MV-4-11 (cell line): ENCODE measurements at regions not wholly inside any gene's neighbourhood (a gene's known extent, or its start where the extent isn't known, plus 50 kb on each side); places are given as distances from the start of the nearest gene placed in this dataset.
A peak's percentile ranks its signal among the peaks of the same experiment; 100 is the strongest.

Source experiments
- DNase-seq: peaks from one replicate; lab custom pipeline; 2025; lab: John Stamatoyannopoulos, UW

DNA sequence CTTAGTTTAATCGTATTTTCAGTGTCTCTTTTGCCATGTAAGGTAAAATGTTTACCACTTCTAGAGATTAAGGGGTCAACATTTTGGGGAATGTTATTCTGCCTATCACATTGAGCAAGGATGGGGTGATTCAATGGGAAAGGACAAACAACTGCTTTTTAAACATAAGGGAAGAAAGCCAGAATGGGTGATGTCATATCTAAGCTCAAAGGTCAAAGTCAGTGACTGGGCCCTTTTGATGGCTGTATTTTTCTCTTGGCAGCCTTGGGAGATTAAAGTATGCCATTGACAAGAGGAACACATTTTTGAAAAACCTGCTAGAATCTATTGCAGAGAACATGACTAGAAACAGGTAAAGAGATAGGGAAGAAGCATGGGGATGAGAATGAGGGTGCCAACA, 477.3 kb upstream of the IRAK1BP1 start:
- DNase-seq, result no peak

DNA sequence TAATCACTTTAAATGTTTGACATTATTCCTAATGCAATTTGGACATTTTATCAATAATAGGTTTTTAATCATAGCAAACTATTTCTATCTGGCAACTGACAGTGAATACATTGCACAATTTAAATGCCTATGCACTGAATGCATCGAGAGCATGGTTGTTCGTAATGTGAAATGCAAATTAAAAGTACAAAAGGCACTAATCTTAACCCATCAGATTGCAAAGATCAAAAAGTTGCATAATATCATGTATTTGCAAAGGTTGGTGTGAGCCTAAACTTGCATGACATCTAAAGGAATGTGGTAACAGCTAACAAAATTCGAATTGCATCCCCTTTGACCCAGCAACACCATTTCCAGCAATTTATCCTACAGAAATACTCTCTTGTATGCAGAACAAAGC, 469.9 kb upstream of the IRAK1BP1 start:
- DNase-seq, result no peak

DNA sequence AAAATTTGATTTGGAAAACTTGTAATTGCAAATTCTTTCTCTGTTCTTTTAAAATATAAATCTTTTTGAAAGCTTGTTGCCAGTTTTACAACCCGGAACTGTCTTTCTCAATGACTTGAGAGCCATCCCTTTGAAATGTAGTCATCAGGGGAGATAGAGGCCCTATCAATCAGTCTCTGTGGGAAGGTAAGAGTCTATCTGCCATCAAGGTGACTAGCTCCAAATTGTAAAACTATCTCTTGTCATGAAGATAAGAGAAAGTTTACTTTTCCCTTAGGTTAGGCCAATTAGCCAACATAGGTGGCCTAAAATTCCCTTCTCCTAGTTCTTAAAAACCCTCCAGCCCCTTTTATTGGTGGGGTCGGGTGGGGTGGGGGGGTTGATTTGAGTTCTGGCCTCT, 469.1 kb upstream of the IRAK1BP1 start:
- no peak for DNase-seq

DNA sequence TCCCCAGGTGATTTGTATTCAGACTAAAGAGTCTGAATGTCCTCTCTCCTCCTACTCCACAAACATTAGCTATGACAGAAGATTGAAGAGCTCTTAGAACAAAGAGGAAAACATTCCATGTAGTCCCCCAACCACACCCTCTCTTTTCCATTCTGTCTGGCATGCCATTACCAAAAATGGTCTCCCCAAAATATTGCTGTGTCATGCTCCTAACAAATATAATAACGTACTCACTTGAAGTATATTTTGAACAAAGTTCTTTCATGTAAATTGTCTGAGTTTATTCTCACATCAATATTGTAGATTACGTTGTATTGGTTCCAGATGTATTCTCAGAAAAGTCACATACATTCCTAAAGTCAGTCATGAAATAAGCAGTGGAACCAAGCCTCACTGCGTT, 467.3 kb upstream of the IRAK1BP1 start:
- DNase-seq, result no peak

DNA sequence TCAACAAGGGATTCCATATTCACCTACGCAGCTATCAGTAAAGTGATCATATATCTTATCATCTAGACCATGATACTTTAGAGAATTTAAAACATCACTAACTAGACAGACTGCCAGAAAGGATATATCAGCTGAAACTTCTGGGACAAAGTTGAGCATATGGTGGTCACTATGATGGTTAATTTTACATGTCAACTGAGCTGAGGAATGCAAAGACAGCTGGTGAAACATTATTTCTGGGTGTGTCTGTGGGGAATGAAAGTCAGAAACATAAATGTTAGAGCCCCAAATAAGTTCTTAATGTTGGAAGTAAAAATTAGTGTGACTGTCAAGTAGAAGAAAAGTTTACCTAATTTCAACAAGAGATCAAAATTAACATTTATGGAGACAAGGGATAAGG, 440.0 kb upstream of the IRAK1BP1 start:
- DNase-seq, result no peak

DNA sequence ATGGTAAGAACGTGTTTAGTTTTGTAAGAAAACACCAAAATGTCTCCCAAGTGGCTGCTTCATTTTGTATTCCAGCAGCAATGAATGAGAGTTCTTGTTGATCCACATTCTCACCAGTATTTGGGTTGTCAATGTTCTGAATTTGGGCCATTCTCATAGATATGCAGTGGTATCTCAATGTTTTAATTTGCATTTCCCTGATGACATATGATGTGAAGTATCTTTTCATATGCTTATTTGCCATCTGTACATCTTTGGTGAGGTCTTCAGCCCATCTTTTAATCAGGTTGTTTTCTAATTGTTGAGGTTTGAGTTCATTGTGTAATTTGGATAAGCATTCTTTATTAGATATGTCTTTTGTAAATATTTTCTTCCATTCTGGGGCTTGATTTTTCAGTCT, 436.8 kb upstream of the IRAK1BP1 start:
- DNase-seq, result no peak

DNA sequence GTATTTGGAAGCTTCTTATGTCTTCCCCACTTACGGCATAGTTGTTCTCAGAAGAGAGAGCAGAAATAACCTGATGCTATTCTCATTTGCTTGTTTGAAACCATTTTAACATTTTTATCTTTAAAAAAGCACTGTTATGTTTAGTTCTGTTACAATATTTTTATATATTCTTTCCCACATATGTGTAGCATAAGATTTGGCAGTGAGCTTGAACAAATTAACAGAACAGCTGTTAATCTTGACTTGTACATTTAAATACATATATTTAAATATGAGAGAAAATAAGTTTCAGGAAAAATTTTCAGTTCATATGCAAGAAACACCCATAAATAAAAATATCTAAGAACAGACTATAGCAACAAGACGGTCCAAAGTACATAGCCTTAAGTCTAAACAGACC, 431.7 kb upstream of the IRAK1BP1 start:
- no peak for DNase-seq

DNA sequence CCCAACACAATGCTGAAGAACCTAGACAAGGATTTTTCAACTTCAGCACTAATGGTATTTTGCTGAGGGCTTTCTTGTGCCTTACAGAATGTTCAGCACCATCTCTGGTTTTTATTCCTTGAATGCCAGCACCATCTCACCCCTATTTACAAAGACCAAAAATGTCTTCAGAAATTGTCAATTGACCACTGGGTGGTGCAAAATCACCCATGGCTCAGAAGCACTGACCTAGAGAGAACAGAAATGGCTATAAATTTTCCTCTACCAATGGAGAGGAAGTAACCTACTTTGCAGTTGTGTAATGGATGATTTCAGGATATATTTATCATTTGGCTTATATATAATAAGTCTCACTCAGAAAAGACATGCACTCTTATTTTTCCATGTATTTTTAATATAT, 431.0 kb upstream of the IRAK1BP1 start:
- DNase-seq, result peak; percentile 68

DNA sequence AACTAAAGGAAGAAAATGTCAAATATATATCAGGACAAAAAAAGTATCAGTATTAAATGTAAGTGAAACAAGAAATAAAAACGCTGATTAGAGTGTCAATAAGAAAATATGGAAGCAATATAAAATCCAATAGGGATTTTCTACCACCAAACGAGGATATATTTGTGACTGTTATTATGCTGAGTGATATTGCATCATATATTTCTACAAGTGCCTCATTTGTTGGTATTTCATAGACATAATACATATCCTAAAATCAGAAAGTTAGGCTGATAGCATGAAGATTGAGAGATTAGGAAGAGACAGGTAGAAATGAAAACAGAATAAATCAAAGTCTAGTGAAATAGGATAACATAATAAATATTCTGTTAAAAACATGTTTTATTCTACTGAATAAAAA, 429.2 kb upstream of the IRAK1BP1 start:
- DNase-seq, result no peak

DNA sequence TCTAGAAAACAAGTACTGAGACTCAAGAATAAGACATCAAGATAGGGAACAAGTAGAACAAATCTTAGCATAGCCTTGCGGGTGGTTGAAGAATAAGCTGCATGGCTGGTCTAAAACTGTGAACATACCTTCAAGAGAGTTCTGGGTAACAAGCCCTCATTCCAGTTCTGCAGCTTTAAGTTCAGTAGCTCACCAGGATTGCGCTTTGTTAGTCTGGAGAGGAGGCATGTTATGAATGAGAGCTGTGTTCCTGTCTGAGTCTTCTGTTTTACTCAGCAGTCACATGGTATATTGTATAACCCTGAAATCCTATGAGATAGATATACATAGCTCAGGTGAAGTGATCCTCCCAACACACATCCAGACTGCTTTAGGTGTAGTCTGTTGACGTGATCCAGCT, 406.6 kb upstream of the IRAK1BP1 start:
- DNase-seq, result no peak

DNA sequence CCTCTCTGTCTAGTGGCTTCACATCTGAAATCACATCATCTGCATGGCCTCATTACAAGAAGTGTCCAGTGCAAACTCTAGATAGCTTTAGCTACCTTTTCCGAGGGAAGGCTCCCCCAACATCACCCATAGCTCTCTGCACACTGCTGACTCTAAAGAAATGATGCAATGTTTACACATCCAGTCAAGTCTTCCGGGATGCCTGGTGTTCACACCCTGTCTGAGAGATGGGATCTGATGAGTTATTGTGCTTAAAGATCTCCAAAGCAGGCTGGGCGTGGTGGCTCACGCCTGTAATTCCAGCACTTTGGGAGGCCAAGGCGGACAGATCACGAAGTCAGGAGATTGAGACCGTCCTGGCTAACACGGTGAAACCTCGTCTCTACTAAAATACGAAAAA, 404.6 kb upstream of the IRAK1BP1 start:
- no peak for DNase-seq

DNA sequence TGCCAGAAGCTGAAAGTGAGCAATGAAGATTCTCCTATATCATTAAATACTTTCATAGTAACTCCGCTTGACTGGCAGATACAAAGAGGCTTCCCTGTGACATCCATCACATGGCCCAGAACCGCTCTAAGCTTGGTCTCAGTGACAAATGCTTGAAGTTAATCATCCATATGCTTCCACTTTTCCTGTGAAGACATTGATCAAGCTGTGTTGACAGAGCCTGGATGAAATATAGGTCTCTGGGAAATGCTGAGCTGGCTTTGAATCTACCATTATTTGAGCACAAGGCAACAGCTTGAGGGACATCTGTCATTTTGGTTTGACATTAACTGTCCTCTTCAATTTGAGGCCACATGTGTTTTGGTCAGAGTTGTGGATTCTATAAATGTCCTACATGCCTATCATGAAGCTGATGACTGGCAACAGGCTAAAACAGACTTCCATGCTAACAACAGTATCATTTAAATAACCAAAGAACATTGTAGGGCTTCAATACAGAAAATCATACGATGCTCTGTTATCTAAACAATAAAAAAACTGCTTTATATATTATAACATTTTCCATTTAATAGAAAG, 402.2 kb upstream of the IRAK1BP1 start:
- no peak for DNase-seq

DNA sequence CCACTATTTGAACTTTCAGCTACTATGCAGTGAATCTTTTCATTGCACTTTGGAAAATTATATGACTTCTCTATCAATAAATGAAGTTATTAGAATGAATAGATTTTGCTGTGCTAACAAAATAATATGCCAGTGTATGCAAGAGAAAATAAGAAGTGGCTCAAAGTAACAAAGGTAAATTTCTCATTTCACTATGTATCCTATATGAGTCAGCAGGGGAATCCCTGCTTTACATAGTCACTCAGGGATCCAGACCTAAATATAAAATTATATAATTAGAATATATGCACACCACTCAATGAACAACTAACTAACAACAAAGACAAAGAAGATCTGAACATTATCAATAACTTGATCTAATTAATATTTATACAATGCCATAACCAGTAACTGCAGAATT, 390.8 kb upstream of the IRAK1BP1 start:
- no peak for DNase-seq

DNA sequence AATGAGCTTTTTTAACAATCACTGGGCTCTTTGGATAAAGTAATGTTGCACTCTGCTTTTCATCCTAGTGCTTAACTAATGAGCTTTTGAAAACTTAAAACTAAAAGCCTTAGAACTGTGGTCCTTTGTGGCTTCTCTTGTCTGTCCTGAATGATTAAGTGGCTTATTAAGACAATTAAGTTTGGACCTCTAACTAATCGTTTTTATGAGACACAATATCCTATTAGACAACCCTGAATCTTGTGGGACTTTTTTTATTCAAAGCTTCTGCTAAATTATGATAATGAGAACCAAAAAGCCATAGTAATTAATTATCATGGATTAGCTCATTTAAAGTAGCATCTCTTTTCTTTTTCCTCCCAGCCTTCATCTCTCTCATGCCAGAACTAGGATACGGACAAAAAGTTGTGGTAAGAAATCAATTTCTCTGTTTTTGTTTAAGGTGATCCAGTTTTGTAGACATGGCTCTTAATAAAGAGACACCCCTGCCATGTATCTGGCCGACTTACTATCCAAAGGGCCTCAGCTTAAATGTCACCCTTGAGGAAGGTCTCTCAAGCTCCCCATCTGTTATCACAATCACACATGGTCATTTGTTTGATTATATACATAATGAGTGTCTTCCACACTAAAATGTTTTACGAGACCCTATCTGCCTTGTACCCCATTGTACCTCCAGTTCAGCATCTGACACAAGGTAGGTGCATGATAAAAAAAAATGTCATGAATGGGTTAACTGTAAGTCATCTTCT, 384.4 kb upstream of the IRAK1BP1 start:
- no peak for DNase-seq

DNA sequence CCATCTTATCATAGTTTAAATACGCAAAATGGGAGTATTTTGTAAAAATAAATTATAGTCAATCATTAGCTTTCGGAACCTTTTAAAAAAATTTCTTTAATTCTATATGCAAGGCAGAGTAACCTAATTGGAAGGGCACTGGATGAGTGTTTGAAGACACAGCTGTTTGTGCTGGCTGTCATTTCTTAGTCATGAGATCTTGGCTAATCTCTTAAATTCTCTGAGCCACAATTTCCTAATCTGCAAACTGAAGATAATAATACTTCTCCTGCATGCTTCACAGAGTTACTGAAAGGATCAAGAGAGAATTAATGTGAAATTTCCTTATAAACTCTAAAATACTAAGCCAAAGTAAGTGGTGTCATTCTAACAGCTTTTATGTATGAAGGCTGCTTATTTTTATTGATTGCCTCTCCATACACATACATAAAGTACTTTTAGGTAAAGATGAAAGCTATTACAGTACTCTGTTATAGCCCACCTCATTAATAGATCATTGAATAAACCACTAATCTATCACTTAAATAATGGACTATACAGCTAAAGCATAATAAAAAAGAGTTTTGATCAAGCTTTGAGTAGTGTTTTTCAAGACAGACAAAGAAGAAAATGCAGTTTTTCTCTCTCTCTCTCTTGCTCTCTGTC, 383.7 kb upstream of the IRAK1BP1 start:
- DNase-seq, result no peak

DNA sequence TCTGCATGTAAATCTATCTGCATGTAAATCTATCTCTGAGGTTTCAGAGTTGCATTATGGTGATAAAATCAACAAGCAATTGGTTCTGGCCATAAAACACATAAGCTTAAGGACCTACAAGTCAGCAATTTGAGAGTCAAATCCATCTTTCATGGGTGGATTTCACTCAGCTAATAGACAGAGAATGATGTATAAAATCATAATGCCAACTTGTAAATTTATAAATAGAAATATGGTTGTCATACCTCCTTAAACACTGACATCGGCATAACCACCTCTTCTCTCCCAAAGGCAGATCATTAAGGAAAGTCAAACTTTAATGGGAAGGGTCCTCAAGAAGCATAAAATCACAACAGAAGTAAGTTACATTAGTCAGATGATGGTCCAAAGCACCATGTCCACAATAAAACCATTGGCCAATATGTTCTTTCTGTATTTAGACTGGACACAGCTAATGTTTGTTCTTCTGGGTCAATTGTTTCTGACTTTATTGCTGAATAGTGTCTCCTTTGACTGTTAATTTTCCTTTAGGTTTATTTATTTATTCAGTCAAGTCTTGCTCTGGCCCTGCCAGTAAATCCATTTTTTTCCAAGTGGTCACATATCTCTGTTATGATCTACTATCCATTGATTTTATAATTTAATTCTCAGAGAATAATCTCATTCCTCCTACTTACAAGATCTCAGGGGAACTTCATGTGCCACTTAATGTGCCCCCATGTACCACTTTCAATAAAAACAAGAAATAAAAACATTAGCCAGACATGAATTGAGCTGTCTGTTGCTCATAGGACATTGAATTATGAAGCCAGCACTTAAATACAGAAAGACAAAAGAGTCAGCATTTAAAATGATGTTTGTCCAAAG, 382.9 kb upstream of the IRAK1BP1 start:
- DNase-seq, result no peak

DNA sequence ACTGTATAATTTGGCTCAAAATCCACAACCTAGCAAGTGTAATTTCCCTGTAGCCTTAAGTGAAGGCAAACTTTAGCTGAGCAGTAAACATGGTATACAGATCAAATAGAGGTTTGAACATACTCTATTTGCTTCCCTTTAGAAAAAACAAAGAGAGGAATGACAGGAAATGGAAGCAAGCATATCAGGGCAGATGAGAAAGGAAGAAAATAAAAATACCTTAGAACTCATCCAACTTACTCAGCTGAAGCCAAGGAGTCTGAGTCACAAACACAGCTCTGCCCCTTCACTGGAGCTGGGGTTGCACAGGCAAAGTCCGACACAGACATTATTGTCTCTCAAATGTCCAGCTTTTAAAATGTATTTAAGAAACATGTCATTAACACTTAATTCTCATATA, 379.9 kb upstream of the IRAK1BP1 start:
- DNase-seq, result no peak

DNA sequence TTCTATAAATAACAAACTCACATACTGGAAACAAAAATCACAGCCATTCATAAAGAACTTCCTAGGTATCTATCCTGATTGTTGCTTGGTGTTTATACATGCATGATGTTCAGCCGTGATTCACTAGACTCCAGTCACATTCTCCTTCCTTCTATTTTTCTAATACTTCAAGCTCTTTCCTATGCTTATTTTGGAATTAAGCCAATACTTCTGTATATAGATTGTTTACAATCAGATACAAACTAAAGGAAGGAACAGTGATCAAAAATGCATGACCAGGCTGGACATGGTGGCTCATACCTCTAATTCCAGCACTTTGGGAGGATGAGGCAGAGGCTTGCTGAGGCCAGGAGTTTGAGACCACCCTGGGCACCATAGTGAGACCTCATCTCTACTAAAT, 377.5 kb upstream of the IRAK1BP1 start:
- DNase-seq, result no peak

DNA sequence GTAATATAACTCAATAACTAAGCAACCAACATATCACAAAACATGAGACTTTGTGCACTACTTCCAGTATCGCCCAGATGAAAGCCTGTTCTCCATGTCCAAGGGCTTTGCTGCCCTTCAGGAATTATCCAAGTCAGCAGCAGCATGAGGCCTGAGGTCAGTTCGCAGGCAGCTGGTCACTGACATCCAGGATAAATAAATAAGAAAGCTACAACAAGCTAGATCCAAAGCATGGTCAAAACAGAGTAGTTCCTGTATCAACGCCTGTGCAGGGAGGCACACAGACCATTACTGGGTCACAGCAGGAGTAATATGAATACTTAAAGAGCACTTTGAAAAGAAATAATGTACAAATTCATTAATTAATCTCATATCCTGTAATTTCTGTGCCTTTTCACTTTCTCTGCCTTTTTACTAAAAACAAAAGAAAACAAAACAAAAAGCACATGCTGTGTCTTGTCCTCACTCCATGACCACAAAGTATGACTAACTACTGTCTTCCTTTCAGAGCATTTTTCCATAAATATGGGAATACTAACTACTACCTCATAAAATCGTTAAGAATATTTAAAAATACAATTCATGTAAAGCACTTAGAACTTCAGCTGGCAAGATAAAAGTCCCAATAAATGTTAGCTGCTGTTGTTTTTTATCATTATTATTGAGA, 374.9 kb upstream of the IRAK1BP1 start:
- no peak for DNase-seq

DNA sequence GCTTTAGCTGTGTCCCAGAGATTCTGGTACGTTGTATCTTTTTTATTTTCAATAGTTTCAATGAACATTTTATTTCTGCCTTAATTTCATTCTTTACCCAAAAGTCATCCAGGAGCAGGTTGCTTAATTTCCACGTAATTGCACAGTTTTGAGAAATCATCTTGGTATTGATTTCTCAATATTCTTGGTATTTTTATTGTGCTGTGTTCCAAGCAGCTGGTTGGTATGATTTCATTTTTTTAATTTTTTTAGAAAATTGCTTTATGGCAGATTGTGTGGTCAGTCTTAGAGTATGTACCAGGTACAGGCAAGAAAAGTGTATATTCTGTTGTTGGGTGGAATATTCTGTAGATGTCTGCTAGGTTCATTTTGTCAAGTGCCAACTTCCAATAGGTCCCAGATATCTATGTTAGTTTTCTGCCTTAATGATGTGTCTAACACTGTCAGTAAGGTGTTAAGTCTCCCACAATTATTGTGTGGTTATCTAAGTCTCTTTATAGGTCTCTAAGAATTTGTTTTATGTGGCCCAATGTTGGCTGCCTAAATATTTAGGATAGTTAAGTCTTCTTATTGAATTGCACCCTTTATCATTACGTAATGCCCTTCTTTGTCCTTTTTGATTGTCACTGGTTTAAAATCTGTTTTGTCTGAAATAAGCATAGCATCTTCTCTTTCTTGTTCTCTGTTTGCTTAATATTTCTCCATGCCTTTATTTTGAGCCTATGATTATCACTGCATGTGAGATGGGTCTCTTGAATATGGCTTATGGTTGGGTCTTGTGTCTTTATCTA, 366.9 kb upstream of the IRAK1BP1 start:
- DNase-seq, result no peak

DNA sequence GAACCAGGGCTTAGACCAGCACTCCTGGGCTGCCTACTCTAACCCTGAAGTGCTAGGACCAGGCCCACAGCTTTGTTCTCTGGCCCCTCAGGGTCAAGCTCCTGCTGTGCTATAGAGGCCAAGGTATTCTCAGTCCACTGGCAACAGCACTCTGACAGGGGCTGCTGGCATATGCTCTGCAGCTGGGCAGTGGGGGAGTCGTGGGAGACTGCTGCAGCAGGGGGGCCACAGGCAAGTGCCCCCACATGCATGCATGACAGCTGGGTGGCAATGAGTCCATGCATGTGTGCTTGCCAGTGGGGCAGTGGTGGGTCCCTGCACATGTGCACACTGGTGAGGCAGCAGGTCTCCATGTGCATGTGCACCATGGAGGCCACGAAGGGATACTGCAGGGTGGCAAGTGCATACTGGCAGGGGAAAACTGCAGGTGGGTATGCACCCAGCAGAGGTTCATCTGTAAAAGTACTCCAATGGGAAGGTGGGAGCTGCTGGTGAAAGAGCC, 364.9 kb upstream of the IRAK1BP1 start:
- DNase-seq, result no peak
